ENCODE measurements at regions not wholly inside any gene's neighbourhood (a gene's known extent, or its start where the extent isn't known, plus 50 kb on each side); places are given as distances from the start of the nearest gene placed in this dataset.

DNA sequence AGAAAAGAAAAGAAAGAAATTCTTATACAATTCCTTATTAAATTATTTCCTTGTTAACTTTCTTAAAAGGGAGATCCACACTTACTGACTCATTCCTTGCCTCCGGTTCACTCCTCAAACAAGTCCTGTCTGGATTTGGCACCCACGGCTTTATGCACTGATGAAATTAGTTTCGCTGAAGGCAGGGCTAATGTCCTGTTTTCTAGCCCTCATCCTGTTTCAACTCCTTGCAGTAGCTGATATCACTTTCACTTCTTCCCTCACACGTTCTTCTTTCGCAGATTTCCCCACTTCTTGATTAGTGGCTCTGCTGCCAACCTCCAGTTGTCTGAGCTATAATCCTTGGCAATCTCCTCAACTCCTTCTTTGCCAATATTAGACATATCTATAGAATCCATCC is 215.2 kb downstream of the URB2 start:
- TF ChIP-seq, protein P1, sequence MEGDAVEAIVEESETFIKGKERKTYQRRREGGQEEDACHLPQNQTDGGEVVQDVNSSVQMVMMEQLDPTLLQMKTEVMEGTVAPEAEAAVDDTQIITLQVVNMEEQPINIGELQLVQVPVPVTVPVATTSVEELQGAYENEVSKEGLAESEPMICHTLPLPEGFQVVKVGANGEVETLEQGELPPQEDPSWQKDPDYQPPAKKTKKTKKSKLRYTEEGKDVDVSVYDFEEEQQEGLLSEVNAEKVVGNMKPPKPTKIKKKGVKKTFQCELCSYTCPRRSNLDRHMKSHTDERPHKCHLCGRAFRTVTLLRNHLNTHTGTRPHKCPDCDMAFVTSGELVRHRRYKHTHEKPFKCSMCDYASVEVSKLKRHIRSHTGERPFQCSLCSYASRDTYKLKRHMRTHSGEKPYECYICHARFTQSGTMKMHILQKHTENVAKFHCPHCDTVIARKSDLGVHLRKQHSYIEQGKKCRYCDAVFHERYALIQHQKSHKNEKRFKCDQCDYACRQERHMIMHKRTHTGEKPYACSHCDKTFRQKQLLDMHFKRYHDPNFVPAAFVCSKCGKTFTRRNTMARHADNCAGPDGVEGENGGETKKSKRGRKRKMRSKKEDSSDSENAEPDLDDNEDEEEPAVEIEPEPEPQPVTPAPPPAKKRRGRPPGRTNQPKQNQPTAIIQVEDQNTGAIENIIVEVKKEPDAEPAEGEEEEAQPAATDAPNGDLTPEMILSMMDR (IDR thresholded peaks at IDR 0.05) = no peak
- no peak for TF ChIP-seq POLR2A (IDR thresholded peaks at IDR 0.05)

Data from uterus (tissue), 2 donors.